ENCODE measurements at regions not wholly inside any gene's neighbourhood (a gene's known extent, or its start where the extent isn't known, plus 50 kb on each side); places are given as distances from the start of the nearest gene placed in this dataset.

DNA sequence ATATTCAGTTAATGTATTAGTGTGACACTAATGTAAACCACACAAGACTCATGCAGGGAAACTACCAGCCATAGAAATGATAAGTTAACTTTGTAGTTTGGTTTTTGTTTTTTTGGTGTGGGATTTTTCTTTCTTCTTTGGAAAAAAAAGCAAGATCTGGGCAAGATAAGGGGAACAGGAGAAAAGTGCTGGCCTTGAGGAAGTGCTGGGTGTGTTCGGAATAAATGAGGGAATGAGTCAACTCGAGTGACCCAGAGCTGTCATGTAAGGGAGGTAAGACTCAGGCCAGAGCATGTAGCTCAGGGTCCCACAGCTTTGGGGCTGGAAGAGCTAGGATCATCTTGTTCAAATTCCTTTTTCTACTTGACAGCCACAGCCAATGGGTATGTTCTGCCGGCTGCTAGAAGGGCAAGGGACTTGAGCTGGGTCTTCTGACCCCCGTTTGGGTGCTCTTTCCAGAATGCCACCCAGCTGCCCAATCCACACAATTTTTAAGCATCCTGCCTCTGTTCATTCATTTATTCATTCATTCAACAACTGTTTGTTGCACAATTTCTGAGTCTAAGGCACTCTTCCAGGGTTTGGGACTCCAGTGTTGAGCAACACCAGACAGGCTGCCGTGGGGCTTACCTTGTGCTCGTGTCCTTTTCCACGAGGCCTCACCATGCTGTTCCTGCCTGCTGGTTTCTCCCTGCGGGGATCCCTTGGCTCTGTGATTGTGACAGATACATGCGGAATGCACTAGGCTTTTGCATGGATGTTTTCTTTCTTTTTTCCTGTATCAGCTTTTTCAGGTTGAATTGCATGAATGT lies 54.5 kb downstream of the CLDN34 start:
- DNase-seq, result peak; percentile 41

DNA sequence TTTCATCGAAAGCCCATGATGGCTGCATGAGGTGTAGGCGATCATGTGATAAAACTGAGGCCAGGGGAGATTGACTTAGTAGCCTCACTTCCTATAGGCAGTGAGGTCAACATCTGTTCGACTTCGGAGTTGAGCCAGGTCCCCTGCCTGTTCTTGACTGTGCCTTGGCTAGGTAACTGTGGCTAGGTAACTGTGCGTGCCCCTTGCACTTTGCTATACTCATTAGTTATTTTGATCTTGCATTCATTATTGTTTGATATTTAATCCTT lies 55.0 kb downstream of the CLDN34 start:
- no peak for DNase-seq

DNA sequence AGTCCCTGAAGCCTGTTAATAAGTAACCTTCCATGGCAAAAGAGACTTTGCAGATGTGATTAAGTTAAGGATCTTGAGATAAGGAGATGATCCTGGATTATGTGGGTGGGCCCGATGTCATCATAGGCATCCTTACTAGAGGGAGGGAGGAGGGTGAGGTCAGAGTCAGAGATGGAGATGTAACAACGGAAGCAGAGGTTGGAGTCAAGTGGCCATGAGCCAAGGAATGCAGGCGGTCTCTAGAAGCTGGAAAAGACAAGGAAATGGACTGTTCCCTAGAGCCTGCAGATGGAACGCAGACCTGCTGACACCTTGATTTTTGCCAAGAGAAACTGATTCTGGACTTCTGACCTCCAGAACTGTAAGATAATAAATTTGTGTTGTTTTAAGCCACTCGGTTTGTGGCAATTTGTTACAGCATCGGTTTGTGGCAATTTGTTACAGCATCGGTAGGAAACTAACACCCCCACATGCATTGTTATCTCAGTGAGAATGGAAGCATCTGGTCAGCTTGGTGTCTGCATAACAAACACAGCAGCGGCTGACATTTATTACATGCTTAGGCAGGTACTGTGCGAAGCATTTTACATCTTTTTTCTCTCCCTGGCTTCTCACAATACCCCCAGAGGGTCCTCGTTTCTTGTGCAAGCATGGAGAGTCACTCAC lies 55.6 kb downstream of the CLDN34 start:
- DNase-seq, result peak; percentile 88

DNA sequence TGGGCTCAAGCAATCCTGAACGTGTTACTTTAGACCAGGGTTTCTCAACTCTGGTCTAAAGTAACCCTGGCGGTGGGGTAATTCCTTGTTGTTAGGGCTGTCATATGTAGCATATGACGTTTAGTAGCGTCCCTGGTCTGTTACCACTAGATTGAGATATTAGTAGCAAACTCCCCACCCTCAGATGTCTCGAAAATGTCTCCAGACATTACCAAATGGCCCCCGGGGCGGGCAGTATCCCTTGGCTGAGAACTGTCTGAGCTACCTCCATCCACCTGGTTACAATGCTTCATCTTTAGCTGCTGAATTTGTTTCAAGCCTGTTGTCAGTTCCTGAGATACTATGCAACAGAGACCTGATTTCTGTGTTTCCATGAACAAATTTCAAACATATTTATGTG lies 56.7 kb downstream of the CLDN34 start:
- DNase-seq, result no peak

DNA sequence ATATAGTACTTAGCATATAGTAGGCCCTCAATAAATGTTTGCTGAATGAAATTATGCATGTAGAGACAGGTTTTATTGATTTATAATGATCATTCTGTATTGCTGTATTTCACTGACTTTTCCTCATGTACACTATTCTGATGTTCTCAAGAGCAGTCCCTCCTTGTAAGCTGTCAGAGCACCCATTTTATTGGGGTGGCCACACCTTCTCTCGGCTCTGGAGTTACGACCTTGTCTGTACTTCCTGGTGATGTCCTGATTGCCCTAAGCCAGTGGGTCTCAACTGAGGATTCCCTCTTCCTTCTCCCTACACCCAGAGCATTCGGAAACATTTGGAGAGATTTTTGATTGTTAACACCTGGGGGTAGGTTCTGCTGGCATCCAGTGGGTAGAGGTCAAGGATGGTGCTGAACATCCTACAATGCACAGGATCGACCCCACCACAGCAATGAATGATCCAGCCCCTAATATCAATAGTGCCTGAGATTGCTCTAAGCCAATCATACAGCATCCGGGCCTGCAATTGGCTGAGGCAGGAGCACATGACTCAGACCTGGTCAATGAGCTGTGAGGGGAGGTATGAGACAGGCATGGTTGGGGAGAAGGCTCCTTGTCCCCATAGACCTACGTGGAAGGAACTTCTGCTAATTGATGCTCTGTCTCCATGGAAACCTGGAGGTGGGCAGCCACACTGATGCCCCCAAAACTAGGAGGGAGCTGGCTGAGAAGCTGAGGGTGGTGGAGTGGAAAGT lies 58.8 kb downstream of the CLDN34 start:
- DNase-seq, result no peak

DNA sequence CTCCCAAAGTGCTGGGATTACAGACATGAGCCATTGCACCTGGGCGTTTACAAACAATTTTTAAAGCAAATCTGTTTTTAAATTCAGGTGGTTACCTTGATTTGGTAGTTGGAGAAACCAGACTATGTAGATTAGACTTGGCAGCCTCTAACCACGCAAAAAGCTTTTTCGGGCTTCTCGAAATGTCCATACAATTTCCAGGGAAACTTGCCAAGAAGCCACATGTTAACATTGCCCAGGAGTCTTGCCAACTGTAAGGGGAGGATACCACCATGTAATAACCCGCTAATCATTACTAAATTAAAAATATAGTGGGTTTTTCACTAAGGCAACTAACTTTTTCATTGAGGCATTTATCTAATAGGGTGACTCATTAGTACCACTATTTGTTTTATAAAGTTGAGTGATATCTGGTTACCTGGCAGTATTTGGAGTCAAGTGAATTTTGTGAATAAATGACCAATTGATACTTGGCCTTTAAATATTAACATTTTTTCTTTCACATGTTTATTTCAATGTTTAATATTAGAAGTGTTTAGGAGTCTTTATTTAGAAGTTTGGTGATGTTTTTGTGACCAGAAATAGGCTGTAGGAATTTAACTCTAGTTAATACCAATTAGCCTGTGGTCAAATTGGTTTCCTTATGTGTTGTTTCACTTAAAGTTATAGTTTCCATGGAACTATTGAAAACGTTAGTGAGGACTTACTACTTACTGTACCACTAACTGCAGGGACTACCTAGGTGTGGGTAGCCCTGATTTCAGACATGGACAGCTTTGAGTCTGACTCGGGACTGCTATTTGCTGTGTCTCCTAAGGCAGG lies 61.3 kb downstream of the CLDN34 start:
- DNase-seq, result no peak

DNA sequence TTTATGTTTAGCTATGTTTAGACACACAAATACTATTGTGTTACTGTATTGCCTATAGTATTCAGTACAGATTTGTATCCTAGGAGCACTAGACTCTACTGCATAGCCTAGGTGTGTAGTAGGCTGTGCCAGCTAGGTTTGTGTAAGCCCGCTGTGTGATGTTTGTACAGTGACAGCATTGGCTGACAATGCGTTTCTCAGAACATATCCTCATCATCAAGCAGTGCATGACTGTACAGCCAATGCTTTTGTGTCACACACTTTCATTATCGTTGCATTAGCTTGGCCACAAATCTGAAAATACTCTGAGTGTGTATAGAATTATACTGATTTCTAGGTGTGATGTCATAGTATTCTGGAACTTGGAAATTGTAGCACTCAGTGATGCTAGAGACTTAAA lies 63.4 kb downstream of the CLDN34 start:
- no peak for DNase-seq

DNA sequence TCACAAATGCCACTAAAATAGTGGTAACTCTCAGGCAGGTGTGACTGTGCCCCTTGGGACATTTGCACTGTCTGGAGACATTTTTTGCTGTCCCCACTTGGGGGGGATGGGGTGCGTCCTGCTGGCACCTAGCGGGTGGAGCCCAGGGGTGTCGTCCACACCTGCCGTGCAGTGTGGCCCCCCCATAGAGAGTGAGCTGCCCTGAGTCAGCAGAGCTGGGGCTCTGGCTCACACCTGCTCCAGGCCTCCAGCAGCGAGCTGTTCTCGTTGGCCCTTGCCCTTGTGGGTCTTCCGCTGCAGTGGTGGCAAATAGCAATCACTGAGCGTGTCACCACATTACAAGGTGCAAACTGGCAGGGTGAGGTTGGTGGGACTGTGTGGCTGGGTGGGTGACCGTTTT lies 64.6 kb downstream of the CLDN34 start:
- DNase-seq, result no peak

DNA sequence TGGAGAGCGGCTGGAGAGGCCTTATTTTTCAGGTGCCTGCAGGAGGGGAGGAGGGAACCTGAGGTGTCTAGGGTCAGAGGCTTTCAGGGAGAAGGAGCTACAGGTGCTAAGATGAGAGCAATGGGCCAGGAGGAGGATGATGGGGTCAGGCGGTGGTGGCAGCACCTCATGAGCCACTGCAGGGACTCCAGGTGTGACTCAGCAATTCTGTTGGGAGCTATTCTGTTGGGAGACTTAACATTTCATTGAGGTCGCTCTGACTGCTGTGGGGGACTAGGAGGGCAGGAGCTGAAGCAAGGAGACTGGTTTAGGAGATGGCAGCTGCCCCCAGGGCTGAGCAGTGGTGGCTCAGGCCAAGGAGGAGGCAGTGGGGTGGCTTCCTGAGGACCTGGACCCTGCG lies 65.0 kb downstream of the CLDN34 start:
- DNase-seq, result no peak

DNA sequence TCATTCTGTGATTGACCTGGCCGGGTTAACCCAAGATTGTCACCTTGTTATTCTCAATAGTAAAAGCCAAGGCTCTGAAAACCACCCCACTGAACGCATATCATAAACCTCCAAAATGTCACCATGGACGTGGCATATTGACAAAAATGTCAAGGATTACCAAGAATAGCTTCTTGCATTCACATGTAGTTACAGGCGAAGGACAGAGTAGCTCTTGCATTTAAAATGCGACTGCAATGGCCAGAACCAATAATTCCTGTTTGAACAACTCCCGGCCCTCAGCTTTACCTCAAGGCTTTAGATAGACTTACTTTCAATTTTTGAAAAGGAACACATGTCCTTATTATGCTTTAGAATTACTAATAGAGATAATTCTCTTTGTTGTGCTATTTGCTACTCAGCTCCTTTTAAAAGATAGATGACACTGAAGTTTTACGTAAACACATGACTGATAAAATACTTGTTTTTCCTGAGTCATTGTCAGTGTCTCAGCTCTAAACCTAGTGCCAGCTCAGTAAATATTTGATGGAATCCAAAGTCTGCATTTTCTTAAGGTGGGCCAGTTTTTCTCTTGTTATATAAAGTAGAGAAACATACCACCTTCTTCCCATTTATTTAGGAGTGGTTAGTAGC lies 66.3 kb downstream of the CLDN34 start:
- no peak for DNase-seq

DNA sequence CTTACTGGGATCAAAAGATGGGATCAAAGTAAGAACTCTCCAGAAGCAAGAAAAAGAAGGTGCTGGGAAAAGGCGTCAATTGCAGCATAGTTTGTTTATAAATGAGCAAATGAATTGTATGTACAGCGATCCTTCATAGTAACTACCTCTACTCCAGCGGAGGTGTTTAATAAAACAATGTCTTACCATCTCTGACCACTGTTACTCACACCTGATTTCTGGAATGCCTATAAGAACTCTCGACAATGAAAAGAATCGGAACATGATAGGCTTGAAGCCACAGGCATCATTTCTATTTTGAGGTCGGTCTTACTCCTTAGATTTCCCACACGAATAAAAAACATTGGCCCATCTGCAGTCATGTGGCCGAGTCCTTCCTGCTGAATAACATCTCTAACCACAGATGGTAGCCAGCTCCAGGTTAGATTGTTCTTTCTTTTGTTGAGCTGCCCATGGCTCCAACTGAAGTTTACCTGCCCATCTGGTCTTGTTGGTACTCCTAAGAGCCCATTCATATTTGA lies 67.6 kb downstream of the CLDN34 start:
- no peak for DNase-seq

DNA sequence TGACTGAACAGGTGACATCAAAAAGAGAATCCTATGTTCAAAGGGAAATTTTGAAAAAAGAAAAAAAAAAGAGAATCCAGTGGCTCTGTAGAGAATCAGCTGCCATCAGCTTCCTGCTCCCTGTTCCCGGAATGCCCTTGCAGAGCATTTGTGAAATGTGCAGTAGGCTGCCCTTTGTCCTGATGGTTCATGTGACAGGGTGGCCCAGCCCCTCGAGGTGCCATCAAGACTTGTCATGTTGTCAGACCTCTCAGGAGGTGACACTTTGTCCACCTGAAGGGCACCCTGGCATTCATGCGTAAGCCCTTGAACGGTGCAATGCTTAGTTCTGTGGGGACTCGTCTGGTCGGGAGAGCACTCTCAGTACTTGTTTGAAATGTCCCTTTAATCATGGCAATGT lies 71.4 kb downstream of the CLDN34 start:
- DNase-seq, result no peak

DNA sequence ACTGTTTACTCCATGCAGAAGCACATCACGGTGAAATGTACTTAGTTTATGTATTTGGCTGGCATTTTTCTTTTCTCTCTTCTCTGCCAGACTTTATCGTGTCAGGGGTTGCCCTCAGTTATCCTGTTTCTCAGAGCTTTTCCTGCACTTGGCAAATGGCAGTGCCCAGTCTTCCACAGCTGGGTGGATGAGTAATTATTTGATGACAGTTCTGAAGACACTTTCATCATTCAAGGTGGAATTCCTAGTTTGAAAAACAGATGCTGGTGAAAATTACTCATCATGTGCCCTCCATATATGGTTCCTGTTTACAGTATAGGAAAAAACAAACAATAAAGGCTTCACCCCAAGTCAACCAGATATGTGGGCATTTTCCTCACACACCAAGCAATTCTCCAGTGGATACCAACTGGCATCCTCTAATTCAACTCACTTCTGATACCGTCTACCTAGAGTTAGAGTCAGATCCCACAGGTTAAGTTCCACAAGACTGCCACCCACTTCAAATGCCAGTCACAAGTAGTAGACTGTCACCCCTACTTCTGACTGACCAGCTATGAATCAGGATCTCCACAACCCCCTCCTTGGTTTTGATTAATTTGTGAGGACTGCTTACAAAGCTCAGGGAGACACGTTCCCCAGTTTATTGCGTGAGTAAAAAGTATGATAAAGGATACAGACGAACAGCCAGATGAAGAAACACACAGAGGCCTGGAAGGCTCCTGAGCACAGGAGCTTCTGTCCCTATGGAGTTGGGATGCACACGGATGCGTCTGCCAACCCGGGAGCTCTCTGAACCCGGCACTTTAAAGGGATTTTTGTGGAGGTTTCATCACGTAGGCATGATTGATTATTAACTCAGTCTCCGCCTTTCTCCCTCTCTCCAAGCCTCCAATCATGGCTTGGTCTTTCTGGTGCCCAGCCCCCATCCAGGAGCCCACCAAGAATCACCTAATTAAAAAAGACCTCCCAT lies 72.9 kb downstream of the CLDN34 start:
- peak; percentile 47 for DNase-seq

DNA sequence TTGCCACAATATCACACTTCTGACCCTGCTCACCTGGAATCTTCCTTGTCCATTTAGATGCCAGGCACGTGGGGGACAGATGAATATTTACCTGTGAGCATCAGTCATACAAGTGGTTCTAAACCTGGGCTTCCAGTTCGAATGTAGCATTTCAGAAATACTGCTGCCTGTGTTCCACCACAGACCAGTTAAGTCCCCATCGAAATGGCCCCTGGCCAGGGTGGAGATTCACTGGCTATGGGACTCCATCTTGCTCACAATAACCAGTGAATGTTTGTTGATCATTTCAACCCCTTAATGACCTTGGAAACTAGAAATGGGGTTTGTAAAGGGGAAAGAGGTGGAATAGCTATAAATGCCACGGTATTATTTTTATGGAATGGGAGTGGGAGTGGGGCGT lies 73.8 kb downstream of the CLDN34 start:
- no peak for DNase-seq

DNA sequence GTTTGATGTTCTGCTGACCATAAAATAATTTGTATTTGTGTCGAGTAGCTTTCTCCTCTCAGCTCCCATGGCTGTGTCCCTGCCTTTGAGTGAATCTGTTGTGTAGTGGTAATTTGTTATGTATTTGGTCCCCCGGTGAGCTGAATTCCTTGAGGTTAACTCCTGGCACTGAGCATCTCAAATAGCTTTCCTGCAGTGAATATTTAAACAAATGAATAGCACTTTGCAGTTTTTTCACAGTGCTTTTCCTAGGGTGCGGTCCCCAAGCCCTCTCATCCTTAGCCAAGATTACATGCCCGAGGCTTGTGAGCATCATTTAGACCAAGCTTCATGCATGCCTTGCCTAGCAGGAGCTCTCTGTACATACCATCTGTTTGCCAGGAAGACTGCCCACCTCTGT lies 74.2 kb downstream of the CLDN34 start:
- DNase-seq, result no peak

DNA sequence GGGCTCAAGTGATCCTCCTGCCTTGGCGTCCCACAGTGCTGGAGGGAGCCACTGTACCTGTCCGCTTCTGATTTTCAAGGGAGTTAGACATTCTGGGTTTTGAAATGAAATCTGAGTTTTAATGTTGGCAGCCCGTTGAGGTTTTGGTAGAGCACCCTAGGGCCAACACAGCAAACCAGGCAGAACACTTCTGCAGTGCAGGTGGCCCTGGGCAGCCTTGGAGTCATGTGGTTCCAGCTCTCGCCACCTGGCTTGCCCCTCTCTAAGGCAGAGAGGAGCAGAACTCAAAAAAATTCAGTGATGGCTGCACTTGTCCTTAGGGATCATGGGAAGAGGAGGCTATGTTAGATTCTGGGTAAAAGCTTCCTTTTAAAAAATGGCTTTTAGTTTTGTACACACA lies 74.9 kb downstream of the CLDN34 start:
- no peak for DNase-seq

DNA sequence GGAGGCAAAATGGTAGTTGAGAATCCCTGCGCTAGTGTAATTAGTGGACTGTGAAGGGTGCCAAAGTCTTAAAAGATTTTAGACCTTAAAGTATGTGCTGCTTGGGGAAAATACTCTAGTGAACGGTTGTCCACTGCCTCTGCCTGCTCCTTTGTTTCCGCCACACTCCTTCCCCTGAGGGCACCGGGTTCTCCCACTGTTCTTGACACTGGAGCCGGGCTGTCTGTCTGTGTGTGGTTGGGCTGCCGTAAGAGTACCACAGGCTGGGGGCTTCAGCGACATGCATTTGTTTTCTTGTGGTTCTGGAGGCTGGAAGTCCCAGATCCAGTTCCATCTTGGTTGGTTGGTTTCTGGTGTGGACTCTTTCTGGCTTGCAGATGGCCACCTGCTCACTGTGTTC lies 76.2 kb downstream of the CLDN34 start:
- DNase-seq, result no peak

DNA sequence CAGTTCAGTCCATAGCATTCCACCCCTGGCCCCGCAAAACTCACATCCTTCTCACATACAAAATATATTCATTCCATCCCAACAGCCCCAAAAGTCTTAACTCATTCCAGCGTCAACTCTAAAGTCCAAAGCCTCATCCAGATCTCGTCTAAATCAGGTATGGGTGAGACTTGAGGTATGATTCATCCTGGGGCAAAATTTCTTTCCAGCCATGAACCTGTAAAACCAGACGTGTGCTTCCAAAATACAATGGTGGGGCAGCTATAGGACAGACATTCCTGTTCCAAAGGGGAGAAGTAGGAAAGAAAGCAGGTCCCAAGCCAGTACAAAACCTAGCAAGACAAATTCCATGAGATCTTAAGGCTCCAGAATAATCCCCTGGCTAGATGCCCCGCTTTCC lies 76.9 kb downstream of the CLDN34 start:
- DNase-seq, result no peak

DNA sequence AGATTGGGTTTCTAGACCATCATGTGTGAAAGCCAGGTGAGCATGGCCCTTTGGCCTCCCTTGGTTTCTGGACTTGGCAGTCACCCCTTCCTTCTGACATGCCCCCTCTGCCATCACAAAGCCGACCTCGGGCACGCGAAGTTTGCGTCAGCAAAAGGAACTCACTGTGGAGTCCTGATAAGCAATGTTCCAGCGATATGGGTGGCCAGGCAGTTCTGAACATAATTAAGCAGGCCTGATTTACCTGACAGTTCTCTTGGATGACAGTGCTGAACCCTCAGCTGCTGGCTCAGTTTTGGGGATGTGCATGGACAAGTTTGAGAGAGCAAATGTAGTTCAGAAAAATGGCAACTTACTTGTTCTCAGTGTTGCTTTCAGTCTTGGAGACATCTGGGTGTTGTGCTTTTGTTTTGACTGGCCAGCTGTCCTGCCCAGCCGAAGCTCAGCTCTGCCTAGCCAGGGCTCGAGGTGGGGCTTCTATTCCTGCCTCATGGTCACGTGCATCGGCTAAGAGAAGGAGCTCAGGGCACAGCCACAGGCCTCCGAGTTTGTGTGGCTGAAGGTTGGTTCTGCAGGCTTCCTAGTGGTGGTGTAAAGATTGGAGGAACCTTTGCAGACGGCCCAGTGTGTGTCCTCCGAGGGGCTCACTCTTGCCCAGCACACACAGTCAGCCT lies 78.3 kb downstream of the CLDN34 start:
- DNase-seq, result peak; percentile 57

DNA sequence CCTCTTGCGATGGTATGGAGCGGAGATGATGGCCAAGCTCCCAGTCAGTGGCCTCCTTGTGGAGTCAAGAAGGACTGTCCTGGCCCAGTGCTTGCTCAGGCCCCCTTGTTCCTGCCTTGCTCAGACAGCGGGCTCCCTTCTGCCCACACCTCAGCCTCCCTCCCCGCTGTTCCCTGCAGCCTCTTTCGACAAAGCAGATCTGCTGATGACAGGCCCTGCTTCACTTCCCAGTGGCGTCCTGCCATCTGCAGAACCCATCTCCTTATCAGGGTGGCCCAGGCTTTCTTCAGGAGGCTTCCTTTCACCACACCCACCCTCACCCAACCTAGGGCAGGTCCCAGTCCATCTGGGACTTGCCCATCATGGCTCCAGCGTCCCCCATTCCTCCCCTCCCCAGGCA lies 80.0 kb downstream of the CLDN34 start:
- DNase-seq, result no peak

DNA sequence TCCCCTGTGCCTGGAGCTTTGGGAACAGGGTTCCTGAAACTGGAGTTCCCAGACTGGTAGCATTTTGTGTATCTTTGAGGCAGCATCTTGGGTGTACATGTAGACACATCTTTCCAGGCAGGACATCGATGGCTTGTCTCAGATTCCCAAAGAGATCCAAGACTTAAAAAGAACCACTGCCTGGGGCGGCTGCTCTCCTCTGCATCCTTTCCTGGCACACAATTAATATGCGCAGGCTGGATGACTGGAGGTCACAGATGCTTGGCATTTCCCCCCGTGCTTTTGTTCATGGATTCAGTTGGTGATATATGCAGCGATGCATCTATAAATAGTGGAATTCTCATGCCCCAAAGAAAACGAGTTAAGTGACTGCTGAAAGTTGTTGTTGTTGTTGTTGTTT lies 80.5 kb downstream of the CLDN34 start:
- peak; percentile 53 for DNase-seq
